BLaER1 (cell line): ENCODE measurements at regions not wholly inside any gene's neighbourhood (a gene's known extent, or its start where the extent isn't known, plus 50 kb on each side); places are given as distances from the start of the nearest gene placed in this dataset.

Experiments used
- H3K27ac ChIP-seq: shearing (Covaris generic); formaldehyde crosslinking; 2 replicates; pipeline ENCODE4 v1.8.1; 2022
- H3K27me3 ChIP-seq: shearing (Covaris generic); formaldehyde crosslinking; 2 replicates; pipeline ENCODE4 v1.8.1; 2022
- H3K36me3 ChIP-seq: shearing (Covaris generic); formaldehyde crosslinking; 2 replicates; pipeline ENCODE4 v1.8.1; 2022
- H3K4me1 ChIP-seq: shearing (Covaris generic); formaldehyde crosslinking; 2 replicates; pipeline ENCODE4 v1.8.1; 2022
- H3K4me2 ChIP-seq: shearing (Covaris generic); formaldehyde crosslinking; 2 replicates; pipeline ENCODE4 v1.8.1; 2022
- H3K4me3 ChIP-seq: shearing (Covaris generic); formaldehyde crosslinking; 2 replicates; pipeline ENCODE4 v1.8.1; 2022
- H3K9ac ChIP-seq: shearing (Covaris generic); formaldehyde crosslinking; 2 replicates; pipeline ENCODE4 v1.8.1; 2022
- H3K9me3 ChIP-seq: shearing (Covaris generic); formaldehyde crosslinking; 2 replicates; pipeline ENCODE4 v1.8.1; 2022
- H4K20me1 ChIP-seq: shearing (Covaris generic); formaldehyde crosslinking; 2 replicates; pipeline ENCODE4 v1.8.1; 2022
- Cebpa-rat ChIP-seq: shearing (Covaris generic); IDR thresholded peaks from 2 replicates; pipeline ENCODE4 v1.8.1; 2022

DNA sequence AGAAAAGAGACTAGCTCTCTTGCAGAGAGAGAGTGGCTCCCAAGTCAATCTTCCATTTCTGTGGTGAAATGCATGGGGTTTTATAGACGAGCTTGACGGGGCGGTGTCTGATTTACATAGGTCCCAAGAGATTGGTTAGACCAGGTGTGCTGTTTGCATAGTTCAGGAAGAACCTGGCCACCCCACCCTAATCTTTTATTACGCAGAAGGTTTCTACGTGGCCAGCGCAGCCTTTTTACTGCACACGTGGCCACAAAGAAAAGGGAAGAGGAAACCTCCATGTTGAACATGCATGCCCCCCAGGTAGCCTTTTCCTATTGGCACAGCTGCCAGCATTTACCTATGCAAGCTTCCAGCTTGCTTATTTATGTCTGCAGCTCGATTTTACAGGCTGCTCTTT lies 92.1 kb downstream of the CAVIN4 start:
- no peaks in the 10 kb centered on the region for H3K4me1 ChIP-seq
- no peak overlapping the region for H3K4me3 ChIP-seq
- no peak for TF ChIP-seq Cebpa-rat
- no peaks in the 10 kb centered on the region for H4K20me1 ChIP-seq
- no peak overlapping the region for H3K4me2 ChIP-seq
- no peaks in the 10 kb centered on the region for H3K36me3 ChIP-seq
- no peak overlapping the region for H3K9ac ChIP-seq
- no peaks in the 10 kb centered on the region for H3K27me3 ChIP-seq
- no peak overlapping the region for H3K27ac ChIP-seq
- no peaks in the 10 kb centered on the region for H3K9me3 ChIP-seq

DNA sequence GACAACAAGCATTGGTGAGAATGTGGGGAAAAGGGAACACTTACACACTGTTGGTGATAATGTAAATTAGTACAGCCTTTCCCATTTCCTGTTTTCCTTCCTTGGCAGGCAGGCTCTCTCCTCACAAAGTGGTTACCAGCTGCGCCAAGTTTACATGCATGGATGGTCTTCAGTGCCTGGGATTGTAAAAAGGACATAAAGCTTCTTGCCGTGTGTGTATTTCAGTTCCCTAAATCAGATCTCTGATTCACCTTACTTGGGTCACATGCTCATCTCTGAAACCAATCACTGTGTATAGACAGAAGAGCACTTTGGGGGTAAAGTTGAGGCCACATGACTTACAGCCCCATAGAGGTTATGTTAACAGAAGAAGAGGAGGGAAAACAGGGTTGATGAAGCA lies 92.8 kb downstream of the CAVIN4 start:
- no peak overlapping the region for H3K27ac ChIP-seq
- no peak overlapping the region for H3K4me2 ChIP-seq
- H3K36me3 ChIP-seq, result no peaks in the 10 kb centered on the region
- H3K4me3 ChIP-seq, result no peak overlapping the region
- TF ChIP-seq Cebpa-rat, result no peak
- no peaks in the 10 kb centered on the region for H4K20me1 ChIP-seq
- no peaks in the 10 kb centered on the region for H3K9me3 ChIP-seq
- no peaks in the 10 kb centered on the region for H3K27me3 ChIP-seq
- no peaks in the 10 kb centered on the region for H3K4me1 ChIP-seq
- H3K9ac ChIP-seq, result no peak overlapping the region

DNA sequence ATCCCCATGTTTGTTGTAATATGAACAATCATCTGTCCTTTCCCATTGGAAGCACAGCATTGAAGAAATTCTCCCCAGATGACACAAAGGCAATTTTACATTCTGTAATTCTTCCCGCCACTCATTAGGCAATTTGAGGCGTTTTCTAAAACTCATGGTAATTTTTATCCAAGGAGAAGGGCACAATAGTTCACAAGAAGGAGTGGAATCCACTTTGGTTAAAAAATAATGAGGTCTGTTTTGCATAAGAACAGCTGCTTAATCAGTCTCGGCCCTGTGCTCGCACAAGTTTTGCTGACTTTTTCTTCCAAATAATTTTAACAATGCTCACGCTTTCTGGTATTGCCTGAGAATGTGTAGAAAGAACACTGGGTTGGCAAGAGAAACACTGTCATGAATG lies 94.0 kb downstream of the CAVIN4 start:
- Histone ChIP-seq H3K27ac (no peak overlapping the region), H3K9me3 (no peaks in the 10 kb centered on the region), H3K4me3 (no peak overlapping the region), H3K27me3 (no peaks in the 10 kb centered on the region), H4K20me1 (no peaks in the 10 kb centered on the region), H3K9ac (no peak overlapping the region), H3K4me1 (no peaks in the 10 kb centered on the region), H3K36me3 (no peaks in the 10 kb centered on the region), H3K4me2 (no peak overlapping the region)
- TF ChIP-seq Cebpa-rat, result no peak

DNA sequence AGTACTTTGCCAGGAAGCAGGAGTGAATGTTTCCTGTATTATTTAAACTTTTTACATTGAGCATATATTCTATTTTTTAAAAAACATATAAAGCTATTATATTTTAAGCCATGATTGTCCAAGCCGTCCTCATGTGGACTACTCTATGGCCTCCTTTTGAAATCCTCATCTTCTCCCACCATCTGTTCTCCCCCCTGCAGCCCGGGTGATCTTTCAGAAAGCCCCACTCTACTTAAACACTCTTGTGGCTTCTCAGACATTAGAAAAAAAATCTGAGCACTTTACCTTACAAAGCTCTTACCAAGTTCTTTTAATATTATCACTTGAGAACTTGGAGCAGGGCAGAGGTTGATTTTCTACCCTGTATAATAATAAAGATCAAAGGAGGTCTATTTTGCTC lies 95.4 kb downstream of the CAVIN4 start:
- H3K4me1 ChIP-seq, result no peaks in the 10 kb centered on the region
- no peaks in the 10 kb centered on the region for H3K36me3 ChIP-seq
- no peaks in the 10 kb centered on the region for H4K20me1 ChIP-seq
- no peak overlapping the region for H3K9ac ChIP-seq
- H3K27ac ChIP-seq, result no peak overlapping the region
- TF ChIP-seq Cebpa-rat, result no peak
- no peaks in the 10 kb centered on the region for H3K9me3 ChIP-seq
- H3K4me3 ChIP-seq, result no peak overlapping the region
- no peak overlapping the region for H3K4me2 ChIP-seq
- H3K27me3 ChIP-seq, result no peaks in the 10 kb centered on the region

DNA sequence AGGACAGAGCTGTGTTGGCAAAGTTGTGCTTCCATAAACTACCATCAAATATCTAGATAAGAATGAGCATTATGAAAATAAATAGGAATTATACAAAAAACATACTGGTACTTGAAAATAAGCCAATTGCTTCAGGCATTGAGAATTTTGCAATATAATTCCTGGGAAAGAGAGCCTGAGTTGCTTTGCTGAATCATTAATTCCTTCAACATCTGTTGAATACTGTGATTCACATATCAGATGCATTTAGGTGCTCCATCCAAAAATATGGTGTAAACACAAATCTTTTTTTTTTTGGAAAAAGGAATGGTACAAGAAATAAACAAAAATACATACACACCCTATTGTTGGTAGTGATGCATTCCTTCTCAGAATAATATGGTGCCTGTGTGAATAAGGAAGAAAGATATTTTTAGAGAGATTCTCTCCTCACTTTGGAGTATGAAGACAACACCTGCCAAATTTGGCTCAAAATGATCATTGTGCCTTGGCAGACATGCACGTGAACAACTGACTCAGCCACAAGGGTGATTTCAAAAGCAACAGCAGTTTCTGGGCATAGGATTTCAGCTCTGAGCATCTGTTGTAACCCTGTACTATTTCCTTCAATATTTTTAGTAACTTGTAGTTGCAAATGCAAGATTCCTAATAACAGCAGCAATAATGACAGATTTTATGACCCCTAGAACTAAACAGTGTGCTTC lies 96.7 kb downstream of the CAVIN4 start:
- Histone ChIP-seq H3K27ac (no peak overlapping the region), H3K9ac (no peak overlapping the region), H4K20me1 (no peaks in the 10 kb centered on the region), H3K36me3 (no peaks in the 10 kb centered on the region), H3K27me3 (no peaks in the 10 kb centered on the region), H3K9me3 (no peaks in the 10 kb centered on the region), H3K4me3 (no peak overlapping the region), H3K4me1 (no peaks in the 10 kb centered on the region), H3K4me2 (no peak overlapping the region)
- TF ChIP-seq Cebpa-rat, result no peak

DNA sequence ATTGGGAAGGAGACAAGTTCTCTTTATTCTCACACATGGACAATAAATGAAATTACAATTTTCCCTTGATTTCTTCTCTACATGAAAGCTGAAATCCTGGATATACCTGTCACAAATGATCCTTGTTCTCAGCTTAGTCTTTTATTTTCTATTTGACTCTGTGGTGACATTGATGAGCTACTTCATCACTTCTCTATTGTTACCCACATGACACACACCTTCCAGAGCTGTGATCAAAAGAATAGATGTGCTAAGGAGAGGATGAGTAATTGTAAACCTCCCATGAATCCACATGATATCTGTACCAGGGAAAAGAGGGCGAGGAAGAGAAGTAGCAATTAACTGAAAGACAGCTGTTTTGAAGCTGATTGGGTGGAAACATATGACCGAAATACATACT lies 102.0 kb downstream of the CAVIN4 start:
- H3K27me3 ChIP-seq, result no peaks in the 10 kb centered on the region
- H3K36me3 ChIP-seq, result no peaks in the 10 kb centered on the region
- no peaks in the 10 kb centered on the region for H3K9me3 ChIP-seq
- H3K9ac ChIP-seq, result no peak overlapping the region
- H3K4me1 ChIP-seq, result no peaks in the 10 kb centered on the region
- H3K4me3 ChIP-seq, result no peak overlapping the region
- H3K4me2 ChIP-seq, result no peak overlapping the region
- TF ChIP-seq Cebpa-rat, result no peak
- H4K20me1 ChIP-seq, result no peaks in the 10 kb centered on the region
- no peak overlapping the region for H3K27ac ChIP-seq

DNA sequence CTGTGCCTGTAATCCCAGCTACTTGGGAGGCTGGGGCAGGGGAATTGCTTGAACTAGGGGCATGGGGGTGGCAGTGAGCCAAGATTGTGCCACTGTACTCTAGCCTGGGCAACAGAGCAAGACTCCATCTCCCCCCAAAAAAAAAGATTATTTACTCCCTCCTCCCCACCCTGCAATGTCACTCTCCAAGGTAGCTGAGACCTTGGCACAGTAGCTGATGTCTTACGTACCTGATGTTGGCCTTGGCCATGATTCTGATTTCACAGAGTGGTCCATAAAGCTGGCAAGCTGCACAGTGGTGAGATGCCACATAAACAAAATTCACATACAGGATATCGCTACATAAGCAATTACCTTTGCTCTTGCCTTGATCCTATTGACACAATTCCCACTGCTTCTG lies 108.5 kb downstream of the CAVIN4 start:
- Histone ChIP-seq H3K4me2 (no peak overlapping the region), H3K4me1 (no peaks in the 10 kb centered on the region), H3K4me3 (no peak overlapping the region), H4K20me1 (no peaks in the 10 kb centered on the region), H3K36me3 (no peaks in the 10 kb centered on the region), H3K27me3 (no peaks in the 10 kb centered on the region), H3K9ac (no peak overlapping the region), H3K9me3 (no peaks in the 10 kb centered on the region), H3K27ac (no peak overlapping the region)
- no peak for TF ChIP-seq Cebpa-rat

DNA sequence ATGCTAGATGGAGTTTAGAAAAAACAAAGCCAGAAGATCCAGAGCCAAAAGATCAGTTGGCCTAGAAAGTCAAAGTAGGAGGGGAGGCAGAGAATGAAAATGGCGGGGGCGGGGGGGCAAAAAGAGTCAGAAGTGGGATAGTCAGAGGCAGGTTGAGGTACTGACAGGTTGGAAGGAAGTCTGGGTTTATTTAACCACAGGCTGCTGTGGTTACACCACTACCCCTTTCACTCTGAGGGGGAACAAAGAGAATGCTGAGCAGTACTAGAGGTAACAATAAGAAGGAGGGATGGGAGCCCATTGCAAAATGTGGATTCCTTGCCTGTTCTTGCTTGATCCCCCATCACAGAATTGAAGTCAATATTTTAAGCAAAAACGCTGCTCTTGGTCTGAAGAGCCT lies 111.8 kb downstream of the CAVIN4 start:
- H3K27me3 ChIP-seq, result no peaks in the 10 kb centered on the region
- H3K4me3 ChIP-seq, result no peak overlapping the region
- H3K9ac ChIP-seq, result no peak overlapping the region
- H3K4me2 ChIP-seq, result no peak overlapping the region
- H3K9me3 ChIP-seq, result no peaks in the 10 kb centered on the region
- no peak for TF ChIP-seq Cebpa-rat
- H3K27ac ChIP-seq, result no peak overlapping the region
- H3K36me3 ChIP-seq, result no peaks in the 10 kb centered on the region
- H4K20me1 ChIP-seq, result no peaks in the 10 kb centered on the region
- H3K4me1 ChIP-seq, result no peaks in the 10 kb centered on the region

DNA sequence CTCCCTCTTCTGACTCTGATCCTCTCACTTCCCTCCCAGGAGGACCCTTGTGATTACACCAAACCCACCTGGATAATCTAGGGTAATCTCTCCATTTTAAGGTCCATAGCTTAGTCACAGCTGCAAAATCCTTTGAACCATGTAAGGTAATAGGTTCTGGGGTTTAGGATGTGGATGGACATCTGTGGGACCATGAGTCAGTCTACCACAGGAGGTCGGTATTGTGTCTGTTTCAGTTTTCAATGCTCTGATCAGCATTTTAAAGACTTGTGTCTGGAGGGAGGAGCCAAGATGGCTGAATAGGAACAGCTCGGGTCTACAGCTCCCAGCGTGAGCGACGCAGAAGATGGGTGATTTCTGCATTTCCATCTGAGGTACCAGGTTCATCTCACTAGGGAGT lies 112.6 kb downstream of the CAVIN4 start:
- Histone ChIP-seq H3K36me3 (no peaks in the 10 kb centered on the region), H3K9me3 (no peaks in the 10 kb centered on the region), H3K27me3 (no peaks in the 10 kb centered on the region), H3K4me1 (no peaks in the 10 kb centered on the region), H3K4me2 (no peak overlapping the region), H3K4me3 (no peak overlapping the region), H3K9ac (no peak overlapping the region), H3K27ac (no peak overlapping the region), H4K20me1 (no peaks in the 10 kb centered on the region)
- TF ChIP-seq Cebpa-rat, result no peak

DNA sequence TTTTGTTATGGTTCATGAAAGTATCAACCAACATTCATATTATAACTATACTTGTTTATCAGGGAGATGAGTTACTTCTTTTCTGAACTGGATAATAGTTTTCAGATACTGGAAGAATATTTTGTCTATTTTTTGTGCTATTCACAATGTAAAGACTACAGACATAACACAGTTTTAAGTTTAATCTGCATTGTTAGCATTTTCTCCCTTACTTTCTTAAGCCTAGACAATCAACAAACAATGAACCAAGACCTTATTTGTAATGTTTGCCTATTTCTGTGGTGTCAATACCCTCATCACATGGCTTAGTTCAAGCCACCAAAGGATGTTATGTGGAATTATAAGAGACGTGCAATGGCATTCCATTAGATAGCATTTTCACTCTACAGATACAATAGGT lies 119.5 kb downstream of the CAVIN4 start:
- Histone ChIP-seq H3K4me1 (no peaks in the 10 kb centered on the region), H3K36me3 (no peaks in the 10 kb centered on the region)
- no peak for TF ChIP-seq Cebpa-rat

DNA sequence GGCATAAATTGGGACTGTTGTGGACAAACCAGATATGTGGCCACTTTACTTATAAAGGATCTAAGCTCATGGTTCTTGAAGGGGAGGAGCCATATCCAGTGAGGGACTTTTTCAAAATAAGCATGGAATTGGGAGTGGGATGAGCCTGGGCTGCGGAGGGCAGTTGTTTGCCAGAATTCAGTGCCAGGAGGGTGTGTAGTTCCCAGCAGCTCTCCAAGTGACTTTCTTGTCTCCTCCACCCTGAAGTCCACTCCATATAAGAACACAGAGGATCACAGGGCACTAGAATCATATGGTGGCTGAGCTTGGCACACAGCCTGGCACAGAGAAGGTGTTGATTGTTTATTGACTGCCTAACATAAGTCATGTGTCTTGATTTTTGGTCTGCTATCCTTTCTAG lies 121.1 kb downstream of the CAVIN4 start:
- H3K4me3 ChIP-seq, result no peak overlapping the region
- no peaks in the 10 kb centered on the region for H4K20me1 ChIP-seq
- H3K36me3 ChIP-seq, result no peaks in the 10 kb centered on the region
- no peak overlapping the region for H3K4me2 ChIP-seq
- H3K4me1 ChIP-seq, result no peaks in the 10 kb centered on the region
- H3K9me3 ChIP-seq, result no peaks in the 10 kb centered on the region
- TF ChIP-seq Cebpa-rat, result no peak
- H3K9ac ChIP-seq, result no peak overlapping the region
- H3K27me3 ChIP-seq, result no peaks in the 10 kb centered on the region
- H3K27ac ChIP-seq, result no peak overlapping the region

More for the DNA sequence above, 119.5 kb downstream of the CAVIN4 start:
- Histone ChIP-seq H4K20me1 (no peaks in the 10 kb centered on the region), H3K4me2 (no peak overlapping the region), H3K27ac (no peak overlapping the region), H3K9me3 (no peaks in the 10 kb centered on the region), H3K27me3 (no peaks in the 10 kb centered on the region), H3K9ac (no peak overlapping the region), H3K4me3 (no peak overlapping the region)
